ENCODE measurements at regions not wholly inside any gene's neighbourhood (a gene's known extent, or its start where the extent isn't known, plus 50 kb on each side); places are given as distances from the start of the nearest gene placed in this dataset.

GRCh38 chrX:56503941-56504673 lies 59.3 kb upstream of the UBQLN2 start:
- ChIA-PET POLR2A (no interaction called here), CTCF (no interaction called here)
- Mint-ChIP-seq H3K27ac (no peak overlapping the region), H3K36me3 (peaks cover 12% of the 10 kb centered on the region), H3K4me3 (no peak overlapping the region), H3K27me3 (peaks cover 0 to 42% of the 10 kb centered on the region in 2 donors), H3K4me1 (no peaks in the 10 kb centered on the region), H3K9me3 (peaks cover 2 to 21% (median 5%) of the 10 kb centered on the region in 3 donors)
- H3K4me1 ChIP-seq (ENCODE audit: control insufficient read depth in 1 of 2, extremely low read depth in 1 of 2, insufficient read depth in 2 of 2, low read length in 2 of 2) = no peaks in the 10 kb centered on the region
- ATAC-seq (replicated peaks in 1 of 4) = no peak
- no peaks in the 10 kb centered on the region for H3K36me3 ChIP-seq (ENCODE audit: control insufficient read depth in 2 of 2, extremely low read depth in 1 of 2, insufficient read depth in 1 of 2, low read length in 1 of 2)
- H3K27ac ChIP-seq (ENCODE audit: low read length) = no peak overlapping the region
- WGBS (ENCODE audit: insufficient coverage) = 90% methylated on average over 2 of the region's 2 CpGs
- no peaks in the 10 kb centered on the region for H3K9me3 ChIP-seq
- no peaks in the 10 kb centered on the region for H3K27me3 ChIP-seq (replicated peaks in 1 of 2; ENCODE audit: control insufficient read depth in 2 of 2, extremely low read depth in 1 of 2, insufficient read depth in 2 of 2, low read length in 1 of 2)
- H3K4me3 ChIP-seq (ENCODE audit: control insufficient read depth in 1 of 2, extremely low read depth in 1 of 2, low read length in 1 of 2) = no peak overlapping the region
- no peak for DNase-seq

- Mint-ChIP-seq H3K27ac (no peak overlapping the region), H3K4me3 (no peak overlapping the region), H3K36me3 (peaks cover 16% of the 10 kb centered on the region), H3K27me3 (peaks cover 0 to 52% of the 10 kb centered on the region in 2 donors), H3K9me3 (peaks cover 2 to 26% (median 5%) of the 10 kb centered on the region in 3 donors), H3K4me1 (no peaks in the 10 kb centered on the region)
- Histone ChIP-seq H3K27ac (ENCODE audit: low read length) (no peak overlapping the region), H3K27me3 (replicated peaks in 1 of 2; ENCODE audit: control insufficient read depth in 2 of 2, extremely low read depth in 1 of 2, insufficient read depth in 2 of 2, low read length in 1 of 2) (no peaks in the 10 kb centered on the region), H3K36me3 (ENCODE audit: control insufficient read depth in 2 of 2, extremely low read depth in 1 of 2, insufficient read depth in 1 of 2, low read length in 1 of 2) (no peaks in the 10 kb centered on the region), H3K9me3 (no peaks in the 10 kb centered on the region), H3K4me1 (ENCODE audit: control insufficient read depth in 1 of 2, extremely low read depth in 1 of 2, insufficient read depth in 2 of 2, low read length in 2 of 2) (no peaks in the 10 kb centered on the region), H3K4me3 (ENCODE audit: control insufficient read depth in 1 of 2, extremely low read depth in 1 of 2, low read length in 1 of 2) (no peak overlapping the region)
- ChIA-PET CTCF (no interaction called here), POLR2A (no interaction called here)
- 71% methylated on average over 1 of the region's 4 CpGs for WGBS (ENCODE audit: insufficient coverage)
- DNase-seq = no peak
- no peak for ATAC-seq (replicated peaks in 1 of 4)
Measured at GRCh38 chrX:56505866-56506265, 57.6 kb upstream of the UBQLN2 start.

All from T-cell (primary cell).